ENCODE measurements at regions not wholly inside any gene's neighbourhood (a gene's known extent, or its start where the extent isn't known, plus 50 kb on each side); places are given as distances from the start of the nearest gene placed in this dataset.
A peak's percentile ranks its signal among the peaks of the same experiment; 100 is the strongest.

GRCh38 chr15:60134609-60135008 lies 130.5 kb downstream of the FOXB1 start:
- TF ChIP-seq CTCF (IDR thresholded peaks at IDR 0.05; ENCODE audit: low read length) (peak; percentile 51), EZH2 (optimal IDR thresholded peaks at IDR 0.05; ENCODE audit: low read depth, low read length) (no peak), EZH2phosphoT487 (IDR thresholded peaks at IDR 0.05; ENCODE audit: low read length) (no peak)

Measured in MM.1S (cell line).